ENCODE measurements at regions not wholly inside any gene's neighbourhood (a gene's known extent, or its start where the extent isn't known, plus 50 kb on each side); places are given as distances from the start of the nearest gene placed in this dataset.

GRCh38 chr2:8024506-8024905 lies 657.4 kb upstream of the ID2 start:
- peaks cover 3% of the 10 kb centered on the region for H3K27me3 Mint-ChIP-seq (ENCODE audit: low read depth)
- Histone ChIP-seq H3K56ac (ENCODE audit: insufficient read length, low read depth, low read length) (no peak overlapping the region), H2BK120ac (ENCODE audit: low read depth, low read length, poor library complexity, severe bottlenecking) (no peak overlapping the region), H3K23ac (ENCODE audit: insufficient read length, low read depth, low read length) (no peak overlapping the region), H2BK12ac (ENCODE audit: insufficient read length, low read depth, low read length) (no peak overlapping the region), H2BK5ac (ENCODE audit: insufficient read length, low read length) (no peak overlapping the region), H4K20me1 (ENCODE audit: control insufficient read depth, insufficient read depth, insufficient read length) (no peaks in the 10 kb centered on the region), H3K27me3 (ENCODE audit: insufficient read depth, low read length) (no peaks in the 10 kb centered on the region), H4K5ac (ENCODE audit: insufficient read length, low read depth, low read length) (no peak overlapping the region), H3K79me1 (ENCODE audit: insufficient read depth, low read depth, low read length, poor library complexity, severe bottlenecking) (no peaks in the 10 kb centered on the region), H3K14ac (ENCODE audit: insufficient read depth, low read length) (no peak overlapping the region; the same call in 1 of the 2 replicates), H3T11ph (ENCODE audit: low read length) (no peak overlapping the region), H2BK20ac (ENCODE audit: low read depth, low read length, poor library complexity, severe bottlenecking) (no peak overlapping the region), H3K18ac (ENCODE audit: insufficient read length, low read depth, low read length) (no peak overlapping the region), H3K4ac (ENCODE audit: low read depth, low read length) (no peak overlapping the region), H3K4me1 (ENCODE audit: insufficient read depth, low read length) (no peaks in the 10 kb centered on the region), H3K27ac (ENCODE audit: insufficient read length, low read depth, low read length) (no peak overlapping the region), H4K8ac (replicated peaks; ENCODE audit: insufficient read length, low read depth, low read length) (no peak overlapping the region), H3K23me2 (ENCODE audit: insufficient read length, low read depth, low read length, poor library complexity, severe bottlenecking) (no peaks in the 10 kb centered on the region), H3K9ac (ENCODE audit: extremely low read depth, insufficient read length, low read length) (no peak overlapping the region), H2AFZ (ENCODE audit: low read length) (no peak overlapping the region), H3K9me3 (ENCODE audit: control insufficient read depth, low read depth, low read length) (no peaks in the 10 kb centered on the region), H3K4me2 (ENCODE audit: insufficient read depth, insufficient read length, low read length) (no peak overlapping the region), H3K79me2 (ENCODE audit: insufficient read depth, low read length) (no peaks in the 10 kb centered on the region), H2AK5ac (ENCODE audit: insufficient read length, low read length) (no peak overlapping the region), H2BK15ac (ENCODE audit: low read depth, low read length) (no peak overlapping the region), H4K91ac (ENCODE audit: insufficient read length, low read depth, low read length) (no peak overlapping the region)
- peaks cover 2 to 10% (median 9%) of the 10 kb centered on the region in 3 experiments; a peak in 5 of 7 replicates for H3K36me3 Mint-ChIP-seq (ENCODE audit: insufficient read depth in 1 of 3, low read depth in 3 of 3)
- no CpG with 5 or more reads among the region's 8 CpGs for WGBS (ENCODE audit: extremely low coverage, insufficient read length, low lambda C conversion rate)
- H3K4me1 Mint-ChIP-seq = no peaks in the 10 kb centered on the region; a peak in 1 of 4 replicates
- peak overlapping the region in 1 of 3 experiments; percentile 70; a peak in 1 of 7 replicates for H3K27ac Mint-ChIP-seq
- TF ChIP-seq CTCF (conservative IDR thresholded peaks at IDR 0.05) = no peak
- DNase-seq = no peak
- no peak overlapping the region for H3K4me3 Mint-ChIP-seq
- peaks cover 6 to 7% of the 10 kb centered on the region in 2 experiments; a peak in 3 of 5 replicates for H3K9me3 Mint-ChIP-seq

All from H9 (cell line).